ENCODE measurements at regions not wholly inside any gene's neighbourhood (a gene's known extent, or its start where the extent isn't known, plus 50 kb on each side); places are given as distances from the start of the nearest gene placed in this dataset.

DNA sequence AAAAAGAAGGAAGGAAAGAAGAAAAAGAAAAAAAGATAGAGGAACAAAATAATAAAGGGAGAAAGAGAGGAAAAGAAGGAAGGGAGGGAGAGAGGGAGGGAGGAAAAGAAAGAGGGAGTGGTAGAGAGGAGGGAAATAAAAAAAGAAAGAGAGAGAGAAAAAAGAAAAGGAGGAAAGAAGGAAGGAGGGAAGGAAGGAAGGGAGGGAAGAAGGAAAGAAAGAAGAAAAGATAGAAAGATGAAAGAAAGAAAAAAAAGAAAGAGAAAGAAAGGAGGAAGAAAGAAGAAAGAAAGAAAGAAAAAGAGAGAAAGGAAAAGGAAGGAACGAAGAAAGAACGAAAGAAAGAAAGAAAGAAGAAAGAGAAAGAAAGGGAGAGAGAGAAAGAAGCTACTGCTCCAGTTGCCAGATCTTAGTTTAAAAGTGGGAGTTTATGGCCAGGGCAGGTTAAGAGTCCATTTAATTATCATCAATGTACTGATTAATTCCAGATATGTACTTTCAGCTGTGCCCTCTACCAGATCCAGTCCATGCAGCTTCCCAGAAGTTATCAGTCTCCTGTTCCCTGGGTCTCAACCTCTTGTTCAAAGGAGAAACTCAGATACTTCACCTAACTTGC is 1378.5 kb upstream of the NUDT12 start:
- TF ChIP-seq CTCF (conservative IDR thresholded peaks at IDR 0.05; ENCODE audit: low read depth, low read length), result no peak
- no peak for TF ChIP-seq EZH2 (IDR thresholded peaks at IDR 0.05; ENCODE audit: borderline replicate concordance, low read depth, low read length, poor library complexity, severe bottlenecking)
- Histone ChIP-seq H3K4me1 (ENCODE audit: insufficient read depth, low read length, poor library complexity, severe bottlenecking) (no peaks in the 10 kb centered on the region), H3K27ac (ENCODE audit: low read depth, low read length, poor library complexity, severe bottlenecking) (no peak overlapping the region), H3K27me3 (replicated peaks; ENCODE audit: insufficient read depth, low read depth, low read length, poor library complexity) (no peaks in the 10 kb centered on the region), H3K4me3 (ENCODE audit: low read depth, low read length, poor library complexity, severe bottlenecking) (no peak overlapping the region), H3K36me3 (ENCODE audit: insufficient read depth, low read length, poor library complexity, severe bottlenecking) (no peaks in the 10 kb centered on the region), H3K9me3 (ENCODE audit: low read depth, low read length, poor library complexity, severe bottlenecking) (no peaks in the 10 kb centered on the region)
- ChIA-PET CTCF (no interaction called here), POLR2A (ENCODE audit: low non-redundant PET) (no interaction called here)
- intact Hi-C loops (cut with micrococcal nuclease; ENCODE audit: unreplicated experiment), result no loop called here
- no peak for DNase-seq (ENCODE audit: low spot score)
- BruUV-seq (replicated peaks), result no TSS peak

DNA sequence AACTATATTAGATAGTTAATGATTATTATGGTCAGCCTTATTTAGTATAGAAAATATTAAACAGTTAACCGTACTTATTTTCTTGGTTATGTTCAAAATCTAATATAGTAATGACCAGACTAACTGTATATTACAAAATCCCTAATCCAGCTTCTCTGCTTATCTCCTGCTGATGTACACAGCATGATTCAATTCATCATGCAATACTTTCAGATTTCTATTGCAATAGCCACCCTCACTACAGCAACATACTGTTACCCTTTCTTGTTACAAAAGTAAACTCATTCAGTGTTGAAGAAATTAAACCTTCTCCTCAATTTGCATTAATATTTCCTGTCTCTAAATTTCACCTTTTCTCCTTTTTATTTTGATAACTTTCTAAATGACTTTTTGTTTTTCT is 1375.0 kb upstream of the NUDT12 start:
- no TSS peak for BruUV-seq (replicated peaks)
- TF ChIP-seq EZH2 (IDR thresholded peaks at IDR 0.05; ENCODE audit: borderline replicate concordance, low read depth, low read length, poor library complexity, severe bottlenecking) (no peak), CTCF (conservative IDR thresholded peaks at IDR 0.05; ENCODE audit: low read depth, low read length) (no peak)
- POLR2A ChIA-PET (ENCODE audit: low non-redundant PET), result no interaction called here
- intact Hi-C loops (cut with micrococcal nuclease; ENCODE audit: unreplicated experiment), result no loop called here
- CTCF ChIA-PET, result no interaction called here
- no peaks in the 10 kb centered on the region for H3K9me3 ChIP-seq (ENCODE audit: low read depth, low read length, poor library complexity, severe bottlenecking)
- H3K4me3 ChIP-seq (ENCODE audit: low read depth, low read length, poor library complexity, severe bottlenecking), result no peak overlapping the region
- no peak overlapping the region for H3K27ac ChIP-seq (ENCODE audit: low read depth, low read length, poor library complexity, severe bottlenecking)
- H3K4me1 ChIP-seq (ENCODE audit: insufficient read depth, low read length, poor library complexity, severe bottlenecking), result no peaks in the 10 kb centered on the region
- no peaks in the 10 kb centered on the region for H3K36me3 ChIP-seq (ENCODE audit: insufficient read depth, low read length, poor library complexity, severe bottlenecking)
- peak; percentile 6 for DNase-seq (ENCODE audit: low spot score)
- no peaks in the 10 kb centered on the region for H3K27me3 ChIP-seq (replicated peaks; ENCODE audit: insufficient read depth, low read depth, low read length, poor library complexity)

GRCh38 chr5:104932431-104932830 is 1369.8 kb upstream of the NUDT12 start:
- TF ChIP-seq CTCF (conservative IDR thresholded peaks at IDR 0.05; ENCODE audit: low read depth, low read length), result no peak
- TF ChIP-seq EZH2 (IDR thresholded peaks at IDR 0.05; ENCODE audit: borderline replicate concordance, low read depth, low read length, poor library complexity, severe bottlenecking), result no peak
- DNase-seq (ENCODE audit: low spot score), result peak; percentile 5
- ChIA-PET CTCF (no interaction called here), POLR2A (ENCODE audit: low non-redundant PET) (no interaction called here)
- no peak overlapping the region for H3K4me3 ChIP-seq (ENCODE audit: low read depth, low read length, poor library complexity, severe bottlenecking)
- intact Hi-C loops (cut with micrococcal nuclease; ENCODE audit: unreplicated experiment), result no loop called here
- H3K36me3 ChIP-seq (ENCODE audit: insufficient read depth, low read length, poor library complexity, severe bottlenecking), result no peaks in the 10 kb centered on the region
- no peak overlapping the region for H3K27ac ChIP-seq (ENCODE audit: low read depth, low read length, poor library complexity, severe bottlenecking)
- no peaks in the 10 kb centered on the region for H3K27me3 ChIP-seq (replicated peaks; ENCODE audit: insufficient read depth, low read depth, low read length, poor library complexity)
- BruUV-seq (replicated peaks), result no TSS peak
- H3K9me3 ChIP-seq (ENCODE audit: low read depth, low read length, poor library complexity, severe bottlenecking), result no peaks in the 10 kb centered on the region
- no peaks in the 10 kb centered on the region for H3K4me1 ChIP-seq (ENCODE audit: insufficient read depth, low read length, poor library complexity, severe bottlenecking)

All from A673 (cell line).